Calu3 (cell line): ENCODE measurements at regions not wholly inside any gene's neighbourhood (a gene's known extent, or its start where the extent isn't known, plus 50 kb on each side); places are given as distances from the start of the nearest gene placed in this dataset.
"Not testable (repeated sequence)": the region's sequence is repeated elsewhere in the genome, so short reads cannot be mapped to it uniquely, and the experiment has no call there.

Experiments
- BruUV-seq: library from RNA; stranded (reverse); fragments of 400-500 nt; replicated peaks from 2 replicates; lab custom pipeline; 2021; lab: Mats Ljungman, UMichigan
- CTCF ChIA-PET: fragments of 300-600 bp; sonication (Branson Sonifier 250); formaldehyde crosslinking; loops from one replicate; lab custom pipeline; 2022; ENCODE audit warnings: antibody characterized with exemption; lab: Charles Lee
- DNase-seq: peaks from one replicate; pipeline ENCODE4 v3.0.0; 2022
- H3K27ac Mint-ChIP-seq: one replicate; pipeline ENCODE4 v1.8.0; 2022; ENCODE audit warnings: mixed read lengths; ENCODE audit not compliant: unreplicated experiment
- H3K27me3 Mint-ChIP-seq: one replicate; pipeline ENCODE4 v1.8.0; 2022; ENCODE audit warnings: mixed read lengths; ENCODE audit not compliant: unreplicated experiment
- H3K36me3 Mint-ChIP-seq: one replicate; pipeline ENCODE4 v1.8.0; 2022; ENCODE audit warnings: mild to moderate bottlenecking, moderate library complexity, mixed read lengths; ENCODE audit not compliant: insufficient read depth, unreplicated experiment
- H3K4me1 Mint-ChIP-seq: one replicate; pipeline ENCODE4 v1.8.0; 2022; ENCODE audit warnings: mild to moderate bottlenecking, low read depth, mixed read lengths; ENCODE audit not compliant: unreplicated experiment
- H3K4me3 Mint-ChIP-seq: one replicate; pipeline ENCODE4 v1.8.0; 2022; ENCODE audit warnings: mild to moderate bottlenecking, low read depth, moderate library complexity, mixed read lengths; ENCODE audit not compliant: unreplicated experiment
- H3K9me3 Mint-ChIP-seq: one replicate; pipeline ENCODE4 v1.8.0; 2022; ENCODE audit warnings: low read depth, mixed read lengths; ENCODE audit not compliant: unreplicated experiment
- intact Hi-C: fragments of 100-400 bp; cut with micrococcal nuclease; formaldehyde crosslinking; loops from one replicate; pipeline ENCODE4 v1.10.0; 2022; ENCODE audit not compliant: unreplicated experiment
- TF ChIP-seq, protein P1 (sequence below): fragments of 200-600 bp; IDR thresholded peaks from one replicate; pipeline ENCODE4 v1.8.0; 2022; ENCODE audit warnings: antibody characterized with exemption; ENCODE audit not compliant: unreplicated experiment

DNA sequence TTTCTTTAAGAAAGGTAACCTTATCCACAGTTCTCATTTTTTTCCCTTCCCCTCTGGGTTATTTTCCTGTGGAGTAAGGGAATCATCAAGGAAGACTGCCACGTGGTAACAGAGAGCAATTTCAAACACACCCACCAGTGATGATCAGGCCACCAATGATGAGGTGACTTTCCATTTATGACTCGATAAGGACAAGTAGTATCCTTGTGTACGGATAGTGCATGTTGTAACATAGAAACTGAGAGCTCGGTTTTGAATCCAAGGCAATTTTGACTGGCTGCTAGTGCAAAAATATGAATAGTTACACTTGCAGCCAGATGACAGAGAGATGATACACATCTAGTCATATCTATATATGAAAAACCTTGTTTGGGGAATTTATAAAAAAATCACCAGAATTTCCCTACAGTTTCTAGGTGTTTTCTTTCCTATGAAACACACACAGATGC lies 143.6 kb upstream of the TCF4 start:
- no TSS peak for BruUV-seq
- Mint-ChIP-seq H3K4me1 (no peaks in the 10 kb centered on the region), H3K36me3 (no peaks in the 10 kb centered on the region), H3K4me3 (no peak overlapping the region), H3K9me3 (peaks cover 4% of the 10 kb centered on the region), H3K27ac (no peak overlapping the region), H3K27me3 (no peaks in the 10 kb centered on the region)
- no peak for DNase-seq
- TF ChIP-seq, protein P1, sequence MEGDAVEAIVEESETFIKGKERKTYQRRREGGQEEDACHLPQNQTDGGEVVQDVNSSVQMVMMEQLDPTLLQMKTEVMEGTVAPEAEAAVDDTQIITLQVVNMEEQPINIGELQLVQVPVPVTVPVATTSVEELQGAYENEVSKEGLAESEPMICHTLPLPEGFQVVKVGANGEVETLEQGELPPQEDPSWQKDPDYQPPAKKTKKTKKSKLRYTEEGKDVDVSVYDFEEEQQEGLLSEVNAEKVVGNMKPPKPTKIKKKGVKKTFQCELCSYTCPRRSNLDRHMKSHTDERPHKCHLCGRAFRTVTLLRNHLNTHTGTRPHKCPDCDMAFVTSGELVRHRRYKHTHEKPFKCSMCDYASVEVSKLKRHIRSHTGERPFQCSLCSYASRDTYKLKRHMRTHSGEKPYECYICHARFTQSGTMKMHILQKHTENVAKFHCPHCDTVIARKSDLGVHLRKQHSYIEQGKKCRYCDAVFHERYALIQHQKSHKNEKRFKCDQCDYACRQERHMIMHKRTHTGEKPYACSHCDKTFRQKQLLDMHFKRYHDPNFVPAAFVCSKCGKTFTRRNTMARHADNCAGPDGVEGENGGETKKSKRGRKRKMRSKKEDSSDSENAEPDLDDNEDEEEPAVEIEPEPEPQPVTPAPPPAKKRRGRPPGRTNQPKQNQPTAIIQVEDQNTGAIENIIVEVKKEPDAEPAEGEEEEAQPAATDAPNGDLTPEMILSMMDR = no peak
- intact Hi-C loops = no loop called here
- CTCF ChIA-PET = no interaction called here

DNA sequence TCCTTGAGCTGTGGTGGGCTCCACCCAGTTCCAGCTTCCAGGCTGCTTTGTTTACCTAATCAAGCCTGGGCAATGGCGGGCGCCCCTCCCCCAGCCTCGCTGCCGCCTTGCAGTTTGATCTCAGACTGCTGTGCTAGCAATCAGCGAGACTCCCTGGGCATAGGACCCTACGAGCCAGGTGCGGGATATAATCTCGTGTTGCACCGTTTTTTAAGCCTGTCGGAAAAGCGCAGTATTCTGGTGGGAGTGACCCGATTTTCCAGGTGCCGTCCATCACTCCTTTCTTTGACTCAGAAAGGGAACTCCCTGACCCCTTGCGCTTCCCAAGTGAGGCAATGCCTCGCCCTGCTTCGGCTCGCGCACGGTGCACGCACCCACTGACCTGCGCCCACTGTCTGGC lies 133.0 kb upstream of the TCF4 start:
- H3K9me3 Mint-ChIP-seq, H3K27ac Mint-ChIP-seq, H3K4me3 Mint-ChIP-seq, CTCF ChIA-PET, BruUV-seq, intact Hi-C loops, H3K27me3 Mint-ChIP-seq, H3K4me1 Mint-ChIP-seq, DNase-seq, H3K36me3 Mint-ChIP-seq: not testable (repeated sequence)

DNA sequence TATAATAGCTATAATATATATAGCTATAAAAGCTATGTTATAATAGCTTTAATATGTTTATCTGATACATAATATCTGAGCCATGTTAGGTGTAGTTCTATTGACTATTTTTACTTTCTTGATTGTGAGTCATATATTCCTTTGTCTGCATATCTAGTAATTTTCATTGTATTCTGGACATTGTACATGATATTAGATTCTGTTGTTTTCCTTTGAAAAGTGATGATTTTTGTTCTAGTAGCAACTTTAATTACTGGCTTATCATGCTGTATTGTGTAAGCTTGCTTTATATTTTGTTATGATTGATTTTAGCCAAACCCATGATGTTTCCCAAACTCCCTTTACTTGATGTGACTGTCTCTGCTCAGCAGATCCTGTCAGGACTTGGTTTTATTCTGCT lies 125.7 kb upstream of the TCF4 start:
- Mint-ChIP-seq H3K36me3 (no peaks in the 10 kb centered on the region), H3K27ac (no peak overlapping the region), H3K27me3 (no peaks in the 10 kb centered on the region), H3K4me3 (no peak overlapping the region), H3K9me3 (peaks cover 10% of the 10 kb centered on the region), H3K4me1 (no peaks in the 10 kb centered on the region)
- intact Hi-C loops = no loop called here
- TF ChIP-seq, protein P1 = no peak
- CTCF ChIA-PET = no interaction called here
- DNase-seq = no peak
- BruUV-seq = no TSS peak

DNA sequence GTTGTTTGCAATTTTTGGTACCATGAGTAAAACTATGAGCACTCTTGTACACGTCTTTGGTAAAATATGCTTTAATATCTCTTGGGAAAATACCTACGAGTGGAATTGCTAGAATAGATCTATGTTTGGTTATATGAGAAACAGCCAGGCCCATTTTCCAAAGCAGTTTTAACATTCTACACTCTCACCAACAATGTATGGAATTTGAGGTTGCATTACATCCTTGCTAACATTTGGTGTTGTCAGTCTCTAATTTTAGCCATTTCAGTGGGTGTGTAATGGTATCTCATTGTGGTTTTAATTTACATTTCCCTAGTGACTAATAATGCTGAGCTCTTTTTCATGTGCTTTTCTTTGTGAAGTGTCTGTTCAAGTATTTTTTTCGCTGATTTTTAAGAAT lies 118.9 kb upstream of the TCF4 start:
- TF ChIP-seq, protein P1 = no peak
- no peaks in the 10 kb centered on the region for H3K27me3 Mint-ChIP-seq
- H3K9me3 Mint-ChIP-seq = no peaks in the 10 kb centered on the region
- no peaks in the 10 kb centered on the region for H3K4me1 Mint-ChIP-seq
- H3K36me3 Mint-ChIP-seq = no peaks in the 10 kb centered on the region
- intact Hi-C loops = no loop called here
- no peak overlapping the region for H3K27ac Mint-ChIP-seq
- CTCF ChIA-PET = interaction anchor here (0.6 kb wide), 1 partner anchor 975 kb away, joined by 3 read pairs; no protein-coding TSS in a partner anchor
- no TSS peak for BruUV-seq
- DNase-seq = no peak
- H3K4me3 Mint-ChIP-seq = no peak overlapping the region

DNA sequence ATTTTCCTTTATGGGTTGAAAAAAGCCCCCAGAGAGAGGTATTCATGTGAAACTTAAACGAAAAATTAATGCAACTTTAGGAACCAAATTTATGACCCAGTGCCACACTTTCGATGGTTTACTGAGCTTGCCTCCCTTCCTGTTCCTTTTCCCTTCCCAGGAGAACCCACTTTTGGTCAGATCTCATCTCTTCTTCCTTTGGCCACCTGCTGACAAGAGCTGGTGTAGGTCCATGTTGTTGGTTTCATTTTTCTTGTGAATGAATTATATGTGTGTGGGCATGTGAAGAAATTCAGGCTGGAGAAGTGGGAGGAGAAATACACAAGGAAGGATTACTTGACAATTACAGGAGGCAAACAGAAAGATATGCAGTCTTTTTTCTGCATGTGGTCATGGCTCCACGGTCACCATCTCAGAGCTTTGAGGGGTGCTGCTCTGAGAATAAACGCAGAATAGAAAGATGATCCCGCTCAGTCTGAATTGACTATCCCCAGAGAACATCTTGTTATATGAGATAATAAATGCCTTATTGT lies 111.3 kb upstream of the TCF4 start:
- no peaks in the 10 kb centered on the region for H3K4me1 Mint-ChIP-seq
- intact Hi-C loops = no loop called here
- CTCF ChIA-PET = interaction anchor here (0.7 kb wide), 1 partner anchor 117 kb away, joined by 3 read pairs; no protein-coding TSS in a partner anchor
- BruUV-seq = no TSS peak
- DNase-seq = no peak
- H3K27me3 Mint-ChIP-seq = no peaks in the 10 kb centered on the region
- H3K36me3 Mint-ChIP-seq = no peaks in the 10 kb centered on the region
- H3K4me3 Mint-ChIP-seq = no peak overlapping the region
- TF ChIP-seq, protein P1 = no peak
- H3K9me3 Mint-ChIP-seq = no peaks in the 10 kb centered on the region
- H3K27ac Mint-ChIP-seq = no peak overlapping the region
